ENCODE measurements at regions not wholly inside any gene's neighbourhood (a gene's known extent, or its start where the extent isn't known, plus 50 kb on each side); places are given as distances from the start of the nearest gene placed in this dataset.

DNA sequence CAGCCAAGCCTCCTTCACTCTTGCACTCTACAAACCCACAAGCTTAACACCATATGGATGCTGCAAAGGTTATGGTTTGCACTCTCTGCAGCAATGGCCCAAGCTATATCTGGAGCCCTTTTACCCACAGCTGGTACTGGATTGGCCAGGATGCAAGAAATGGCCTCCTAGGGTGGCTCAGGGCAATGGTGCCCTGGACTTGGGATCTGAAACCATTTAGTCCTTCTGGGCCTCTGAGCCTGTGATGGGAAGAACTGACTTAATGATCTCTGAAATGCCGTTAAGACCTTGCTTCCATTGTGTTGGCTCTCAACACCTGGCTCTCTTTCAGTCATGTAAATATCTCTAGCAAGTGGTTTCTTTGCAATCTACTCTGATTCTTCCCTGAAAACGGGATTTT lies 626.0 kb downstream of the KCTD8 start:
- TF ChIP-seq HDAC8 (tag; IDR thresholded peaks at IDR 0.05) (no peak), ZZZ3 (IDR thresholded peaks at IDR 0.05) (no peak), C11orf30 (IDR thresholded peaks at IDR 0.05; ENCODE audit: low read depth) (no peak), ZNF830 (CRISPR knock-in tag; IDR thresholded peaks at IDR 0.05) (no peak), RAD21 (CRISPR knock-in tag; conservative IDR thresholded peaks at IDR 0.05 in 1 of 2, IDR thresholded peaks at IDR 0.05 in 1 of 2) (no peak), CHD2 (IDR thresholded peaks at IDR 0.05; ENCODE audit: low read depth, low read length) (no peak)
- TF ChIP-seq, protein P1, sequence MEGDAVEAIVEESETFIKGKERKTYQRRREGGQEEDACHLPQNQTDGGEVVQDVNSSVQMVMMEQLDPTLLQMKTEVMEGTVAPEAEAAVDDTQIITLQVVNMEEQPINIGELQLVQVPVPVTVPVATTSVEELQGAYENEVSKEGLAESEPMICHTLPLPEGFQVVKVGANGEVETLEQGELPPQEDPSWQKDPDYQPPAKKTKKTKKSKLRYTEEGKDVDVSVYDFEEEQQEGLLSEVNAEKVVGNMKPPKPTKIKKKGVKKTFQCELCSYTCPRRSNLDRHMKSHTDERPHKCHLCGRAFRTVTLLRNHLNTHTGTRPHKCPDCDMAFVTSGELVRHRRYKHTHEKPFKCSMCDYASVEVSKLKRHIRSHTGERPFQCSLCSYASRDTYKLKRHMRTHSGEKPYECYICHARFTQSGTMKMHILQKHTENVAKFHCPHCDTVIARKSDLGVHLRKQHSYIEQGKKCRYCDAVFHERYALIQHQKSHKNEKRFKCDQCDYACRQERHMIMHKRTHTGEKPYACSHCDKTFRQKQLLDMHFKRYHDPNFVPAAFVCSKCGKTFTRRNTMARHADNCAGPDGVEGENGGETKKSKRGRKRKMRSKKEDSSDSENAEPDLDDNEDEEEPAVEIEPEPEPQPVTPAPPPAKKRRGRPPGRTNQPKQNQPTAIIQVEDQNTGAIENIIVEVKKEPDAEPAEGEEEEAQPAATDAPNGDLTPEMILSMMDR (IDR thresholded peaks at IDR 0.05 in 2 of 3, conservative IDR thresholded peaks at IDR 0.05 in 1 of 3; ENCODE audit: insufficient read depth in 2 of 3, low read depth in 1 of 3, low read length in 3 of 3), result no peak
- TF ChIP-seq, protein P2, sequence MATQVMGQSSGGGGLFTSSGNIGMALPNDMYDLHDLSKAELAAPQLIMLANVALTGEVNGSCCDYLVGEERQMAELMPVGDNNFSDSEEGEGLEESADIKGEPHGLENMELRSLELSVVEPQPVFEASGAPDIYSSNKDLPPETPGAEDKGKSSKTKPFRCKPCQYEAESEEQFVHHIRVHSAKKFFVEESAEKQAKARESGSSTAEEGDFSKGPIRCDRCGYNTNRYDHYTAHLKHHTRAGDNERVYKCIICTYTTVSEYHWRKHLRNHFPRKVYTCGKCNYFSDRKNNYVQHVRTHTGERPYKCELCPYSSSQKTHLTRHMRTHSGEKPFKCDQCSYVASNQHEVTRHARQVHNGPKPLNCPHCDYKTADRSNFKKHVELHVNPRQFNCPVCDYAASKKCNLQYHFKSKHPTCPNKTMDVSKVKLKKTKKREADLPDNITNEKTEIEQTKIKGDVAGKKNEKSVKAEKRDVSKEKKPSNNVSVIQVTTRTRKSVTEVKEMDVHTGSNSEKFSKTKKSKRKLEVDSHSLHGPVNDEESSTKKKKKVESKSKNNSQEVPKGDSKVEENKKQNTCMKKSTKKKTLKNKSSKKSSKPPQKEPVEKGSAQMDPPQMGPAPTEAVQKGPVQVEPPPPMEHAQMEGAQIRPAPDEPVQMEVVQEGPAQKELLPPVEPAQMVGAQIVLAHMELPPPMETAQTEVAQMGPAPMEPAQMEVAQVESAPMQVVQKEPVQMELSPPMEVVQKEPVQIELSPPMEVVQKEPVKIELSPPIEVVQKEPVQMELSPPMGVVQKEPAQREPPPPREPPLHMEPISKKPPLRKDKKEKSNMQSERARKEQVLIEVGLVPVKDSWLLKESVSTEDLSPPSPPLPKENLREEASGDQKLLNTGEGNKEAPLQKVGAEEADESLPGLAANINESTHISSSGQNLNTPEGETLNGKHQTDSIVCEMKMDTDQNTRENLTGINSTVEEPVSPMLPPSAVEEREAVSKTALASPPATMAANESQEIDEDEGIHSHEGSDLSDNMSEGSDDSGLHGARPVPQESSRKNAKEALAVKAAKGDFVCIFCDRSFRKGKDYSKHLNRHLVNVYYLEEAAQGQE (IDR thresholded peaks at IDR 0.05; ENCODE audit: borderline replicate concordance), result no peak
- TF ChIP-seq, protein P2 (CRISPR knock-in tag; IDR thresholded peaks at IDR 0.05; ENCODE audit: low read depth), result no peak
